ENCODE measurements at regions not wholly inside any gene's neighbourhood (a gene's known extent, or its start where the extent isn't known, plus 50 kb on each side); places are given as distances from the start of the nearest gene placed in this dataset.
"Not testable (repeated sequence)": the region's sequence is repeated elsewhere in the genome, so short reads cannot be mapped to it uniquely, and the experiment has no call there.

DNA sequence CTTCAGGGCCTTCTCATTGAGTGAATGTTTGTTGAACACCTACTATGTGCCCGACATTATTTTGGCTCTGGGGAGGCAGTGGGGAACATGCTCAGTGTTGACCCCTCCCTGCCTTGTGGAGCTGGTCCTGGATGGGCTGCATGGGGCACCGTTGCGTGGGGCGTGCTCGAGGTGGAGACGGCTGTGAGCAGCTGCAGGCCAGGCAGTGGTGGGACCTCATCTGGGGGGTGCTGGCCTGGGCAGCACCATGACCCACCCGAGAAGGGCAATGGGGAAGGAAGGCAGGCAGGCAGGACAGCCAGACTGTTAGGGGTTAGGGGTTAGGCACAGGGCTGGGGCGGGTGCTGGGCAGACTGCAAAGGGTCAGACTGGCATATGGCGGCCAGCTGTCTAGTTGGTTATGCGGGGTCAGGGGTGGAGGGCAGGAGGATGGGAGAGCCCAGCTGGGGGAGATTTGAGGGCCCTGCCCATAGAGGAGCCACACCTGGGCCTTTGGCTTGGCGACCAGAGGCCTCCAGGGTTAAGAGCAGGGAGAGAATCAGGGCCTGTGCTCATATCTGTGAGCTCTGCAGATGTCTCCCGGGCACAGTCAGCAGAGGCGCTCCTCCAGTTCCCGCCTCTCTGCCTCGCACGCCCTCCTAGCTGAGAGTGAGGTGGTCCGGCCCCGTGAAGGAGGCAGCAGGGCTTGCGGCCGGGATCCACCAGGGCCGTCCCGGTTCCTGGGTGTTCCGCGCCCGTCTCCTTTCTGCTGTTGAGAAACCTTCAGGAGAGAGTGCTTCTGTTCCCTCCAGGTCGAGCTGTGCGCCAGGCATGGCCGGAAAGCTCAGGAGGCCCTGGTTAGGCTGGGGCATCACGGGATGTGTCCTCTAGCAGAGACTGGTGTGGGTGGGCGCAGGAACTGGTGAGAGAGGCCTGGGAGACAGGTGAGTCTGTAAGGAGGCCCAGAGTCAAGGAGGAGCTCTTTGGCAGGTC, 73.3 kb downstream of the RGS12 start:
- DNase-seq: no peak

DNA sequence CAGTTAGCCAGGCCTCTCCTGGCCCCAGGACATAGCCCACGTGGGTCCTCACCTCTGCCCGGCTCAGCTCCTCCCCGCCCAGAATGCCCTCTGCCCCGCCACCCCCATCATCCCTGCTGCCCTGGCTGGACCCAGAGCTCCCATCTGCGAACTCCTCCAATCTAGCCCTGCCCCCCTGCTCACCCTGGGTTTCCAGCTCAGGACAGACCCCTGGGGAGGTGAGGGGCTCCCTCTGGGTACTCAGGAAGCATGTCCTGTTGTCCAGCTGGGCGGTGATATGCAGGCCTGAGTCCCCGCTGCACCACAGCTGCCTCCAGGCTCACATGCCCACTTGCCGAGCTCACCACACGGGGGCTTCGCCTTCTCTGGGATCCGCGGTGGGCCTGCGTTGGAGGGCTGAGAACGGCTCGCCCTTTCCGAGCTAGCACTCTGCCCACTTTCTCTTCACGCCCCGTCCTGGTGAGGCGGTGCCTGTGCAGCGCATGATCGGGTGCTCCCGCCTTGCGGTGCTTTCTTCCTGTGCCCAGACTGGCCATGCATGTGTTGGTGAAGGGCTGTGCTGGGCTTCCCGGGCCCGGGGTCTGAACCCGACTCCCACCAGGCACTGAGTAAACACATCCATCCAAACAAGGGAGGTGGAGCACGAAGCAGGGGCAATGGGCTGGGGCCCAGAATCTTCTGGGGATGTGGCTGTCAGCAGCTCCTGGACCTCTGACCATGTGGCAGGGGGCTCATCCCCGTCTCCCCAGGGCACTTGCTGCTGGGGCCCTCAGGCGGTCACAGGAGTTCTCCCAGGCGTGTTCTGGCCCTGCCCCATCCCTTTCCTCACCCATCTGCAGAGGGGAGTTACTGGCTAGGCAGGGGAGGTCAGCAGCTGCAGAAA, 74.3 kb downstream of the RGS12 start:
- no peak for DNase-seq

DNA sequence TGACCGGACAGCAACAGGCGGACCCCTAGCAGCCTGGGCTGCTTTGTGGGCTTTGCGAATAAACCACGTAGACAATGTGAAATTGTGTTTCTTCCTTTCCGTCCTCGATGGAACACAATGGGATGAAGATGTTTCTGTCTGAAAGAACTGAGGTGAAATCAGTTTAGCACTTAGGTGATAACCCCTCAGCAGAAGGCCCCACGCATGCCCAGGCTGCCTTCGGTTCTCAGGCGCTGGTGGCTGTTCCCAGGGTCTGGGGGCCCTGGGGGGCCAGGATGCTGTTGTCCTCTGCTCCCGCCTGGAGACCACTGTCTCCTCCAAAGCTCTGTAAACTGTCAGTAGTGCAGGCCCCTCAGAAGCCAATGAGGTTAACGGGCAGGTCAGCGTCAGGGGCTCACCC, 73.9 kb upstream of the HGFAC start:
- DNase-seq: no peak

DNA sequence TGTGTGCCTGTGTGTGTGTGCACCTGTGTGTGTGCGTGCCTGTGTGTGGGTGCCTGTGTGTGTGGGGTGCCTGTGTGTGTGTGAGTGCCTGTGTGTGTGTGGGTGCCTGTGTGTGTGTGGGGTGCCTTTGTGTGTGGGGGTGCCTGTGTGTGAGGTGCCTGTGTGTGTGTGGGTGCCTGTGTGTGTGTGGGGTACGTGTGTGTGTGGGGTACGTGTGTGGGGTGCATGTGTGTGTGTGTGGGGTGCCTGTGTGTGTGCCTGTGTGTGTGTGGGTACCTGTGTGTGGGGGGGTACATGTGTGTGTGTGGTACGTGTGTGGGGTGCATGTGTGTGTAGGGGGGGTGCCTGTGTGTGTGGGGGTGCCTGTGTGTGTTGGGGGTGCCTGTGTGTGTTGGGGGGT, 73.4 kb upstream of the HGFAC start:
- no peak for DNase-seq

DNA sequence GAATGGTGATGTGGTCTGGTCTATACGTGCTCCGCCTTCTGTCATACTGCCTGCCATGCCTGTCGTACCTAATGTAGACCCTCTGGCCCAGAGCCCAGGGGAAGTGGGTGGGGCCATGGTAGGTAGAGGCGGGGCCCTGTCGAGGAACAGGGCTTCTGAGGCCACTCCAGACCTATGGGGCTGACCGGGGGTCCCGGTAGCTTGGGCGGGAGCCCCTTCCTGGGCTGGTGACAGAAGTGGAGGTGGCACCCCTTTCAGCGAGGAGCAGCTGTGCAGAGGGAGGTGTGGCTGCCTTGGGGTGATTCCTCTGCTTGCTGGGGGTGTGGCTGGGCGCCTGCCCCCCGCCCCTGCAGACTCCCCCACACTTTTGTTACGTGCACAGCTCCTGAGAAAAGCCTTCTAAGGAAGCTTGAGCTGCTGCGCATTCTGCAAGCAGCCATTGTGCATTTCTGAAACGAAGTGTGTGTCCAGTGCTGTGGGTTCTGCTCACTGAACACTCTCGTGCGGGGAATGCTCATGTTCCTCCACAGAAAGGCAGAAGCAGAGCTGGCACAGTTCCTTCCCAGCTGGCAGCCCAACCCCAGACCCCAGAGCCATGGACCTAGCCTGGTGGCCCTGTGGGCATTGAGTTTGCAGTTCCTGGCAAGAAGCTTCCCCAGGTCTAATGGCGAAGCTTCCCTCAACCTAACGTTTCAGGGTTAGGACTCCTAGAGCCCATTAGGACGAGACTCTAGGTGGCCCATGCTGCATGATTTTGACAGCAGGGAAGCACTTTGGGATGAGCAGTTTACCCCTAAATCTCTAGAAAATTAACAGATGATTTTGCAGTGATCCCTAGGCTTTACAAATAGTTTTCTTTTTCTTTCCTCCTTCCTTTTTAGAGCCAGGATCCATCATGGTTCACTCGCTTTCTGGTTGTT, 72.7 kb upstream of the HGFAC start:
- DNase-seq: no peak

DNA sequence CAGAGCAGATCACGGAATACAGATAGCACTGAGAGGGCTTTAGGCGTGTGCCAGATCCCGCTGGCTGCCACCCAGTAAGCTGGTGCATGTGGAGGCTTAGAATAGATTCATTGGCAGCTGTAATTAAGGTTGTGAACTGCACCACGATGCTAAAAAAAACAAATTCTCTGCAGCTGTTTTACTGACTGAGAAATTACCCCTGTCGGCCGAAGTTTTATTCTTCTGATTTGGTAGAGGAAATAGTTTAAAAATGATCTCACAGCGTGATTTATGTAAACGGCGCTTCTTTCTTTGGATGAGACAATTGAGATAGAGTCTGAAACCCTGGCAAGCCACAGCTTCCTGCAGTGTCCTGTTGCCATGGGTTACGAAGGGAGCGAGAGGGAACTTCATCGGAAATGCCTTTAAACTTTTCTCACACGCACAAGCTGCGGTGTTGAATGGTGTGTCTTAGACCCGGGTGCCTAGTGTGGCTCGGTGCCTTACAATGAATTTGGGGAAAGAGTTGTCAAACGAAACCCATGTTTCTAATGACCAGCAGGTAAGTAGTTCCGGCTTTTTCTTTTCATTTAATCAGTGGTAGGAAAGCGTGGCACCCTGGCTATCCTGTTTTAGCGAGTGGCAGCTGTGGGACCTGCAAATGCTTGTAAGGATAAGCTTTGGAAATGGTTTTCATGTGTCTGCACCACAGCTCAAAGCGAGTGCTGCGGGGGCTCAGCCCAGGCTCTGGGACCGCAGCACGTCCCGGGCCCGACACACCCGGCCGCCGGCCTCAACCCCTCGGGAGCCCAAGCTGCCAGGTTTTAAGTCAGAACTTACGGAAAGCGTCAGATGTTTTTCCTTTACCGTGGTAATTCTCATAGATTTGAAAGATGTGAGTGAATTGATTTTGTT, 71.7 kb upstream of the HGFAC start:
- peak; percentile 9 for DNase-seq

DNA sequence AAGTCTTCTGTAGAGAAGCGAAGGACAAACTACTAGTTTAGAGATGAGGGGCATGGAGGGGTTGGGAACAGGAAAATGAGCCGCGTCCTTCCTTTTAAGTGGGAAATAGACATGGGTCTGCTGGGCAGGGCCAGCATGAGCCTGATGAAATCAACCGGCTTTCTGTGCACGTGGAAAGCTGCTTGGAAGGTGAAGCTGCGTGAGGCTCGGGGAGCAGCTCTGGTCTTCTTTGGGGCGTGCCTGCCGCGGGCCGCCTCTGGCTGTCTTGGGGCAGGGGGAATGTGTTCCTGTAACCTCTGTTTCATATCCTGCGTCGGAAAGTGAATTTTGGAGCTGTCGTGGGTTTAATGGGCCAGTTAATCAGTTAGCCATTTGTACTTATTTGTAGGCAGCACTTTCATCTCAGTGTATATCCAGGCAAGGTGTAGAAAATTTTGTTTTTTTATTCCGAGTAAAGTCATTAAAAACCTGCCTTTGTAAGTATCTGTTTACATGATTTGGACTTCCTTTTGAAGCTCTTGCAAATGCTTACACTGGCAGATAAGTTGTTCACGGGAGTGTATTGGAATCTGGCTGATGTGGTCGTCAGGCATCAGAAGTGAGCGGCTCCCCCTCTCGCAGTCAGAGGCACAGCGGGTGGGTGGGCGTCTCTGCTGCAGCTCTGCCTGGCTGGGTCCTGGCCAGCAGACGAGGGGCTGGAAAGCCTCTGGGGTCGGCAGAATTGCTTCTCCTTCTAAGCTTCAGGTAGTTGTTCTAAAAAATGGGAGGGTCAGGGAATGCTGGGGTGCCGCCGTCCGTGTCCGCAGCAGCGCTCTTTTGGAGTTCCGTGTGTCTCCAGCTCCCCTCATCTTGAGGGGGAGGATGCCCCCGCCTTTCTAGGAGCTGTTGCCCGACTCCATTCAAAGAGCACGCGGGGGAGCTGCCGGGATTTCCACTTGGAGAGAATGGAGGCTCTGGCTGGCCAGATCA, 70.5 kb upstream of the HGFAC start:
- no peak for DNase-seq

DNA sequence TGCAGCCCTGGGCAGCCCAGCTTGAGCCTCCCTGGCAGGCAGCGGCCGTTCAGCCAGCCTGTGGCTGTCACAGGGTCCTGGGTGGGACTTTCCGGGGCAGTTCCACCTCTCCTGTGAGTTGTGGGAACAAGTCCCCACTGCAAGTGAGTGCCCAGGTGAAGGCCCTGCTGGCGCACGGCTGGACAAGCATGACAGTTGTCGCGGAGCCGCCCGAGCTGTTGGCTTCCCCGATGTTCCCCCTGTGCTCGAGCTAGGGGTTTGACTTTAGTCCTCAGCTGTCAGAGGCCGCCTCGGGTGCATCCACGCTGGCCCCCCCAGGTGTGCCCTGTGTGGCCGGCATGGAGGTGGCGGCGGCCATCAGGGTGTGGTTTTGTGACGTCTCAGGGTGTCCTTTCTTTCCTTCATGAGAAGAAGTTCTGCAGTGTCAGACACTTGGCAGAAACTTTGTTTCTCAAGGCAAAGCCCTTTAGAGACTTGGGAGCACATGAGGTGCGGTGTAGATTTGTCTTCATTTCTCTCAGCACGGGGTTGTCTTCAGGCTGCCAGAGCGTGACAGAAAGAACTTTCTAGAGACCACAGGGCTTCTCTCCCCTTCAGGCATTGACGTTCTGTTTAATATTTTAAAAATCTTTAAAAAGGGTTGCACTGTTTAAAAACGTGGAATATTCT, 69.4 kb upstream of the HGFAC start:
- no peak for DNase-seq

DNA sequence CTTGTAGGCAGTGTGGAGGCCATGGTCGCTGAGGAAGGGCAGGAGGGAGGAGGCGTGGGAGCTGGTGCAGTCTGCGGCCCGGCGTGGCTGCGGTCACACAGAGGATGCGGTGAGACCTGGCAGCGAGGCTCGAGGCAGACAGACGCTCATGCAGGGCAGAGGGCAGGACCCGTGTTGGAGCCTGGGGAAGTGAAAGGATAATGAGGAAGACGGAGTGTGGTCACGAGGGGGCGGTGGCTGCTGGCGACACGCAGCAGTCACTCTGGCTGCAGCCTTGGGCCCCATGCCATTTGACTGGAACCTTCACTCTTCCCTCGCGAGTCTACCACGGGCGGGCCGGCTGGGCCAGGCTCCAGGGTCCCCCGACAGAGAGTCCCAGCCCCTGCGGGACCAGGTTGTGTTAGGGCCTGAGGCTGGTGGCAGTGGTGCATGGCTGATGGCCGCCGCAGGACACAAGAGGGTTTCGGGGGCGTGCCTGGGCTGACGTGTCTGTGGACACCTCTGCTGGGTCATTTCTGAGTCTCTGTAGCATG, 68.8 kb upstream of the HGFAC start:
- DNase-seq: no peak

DNA sequence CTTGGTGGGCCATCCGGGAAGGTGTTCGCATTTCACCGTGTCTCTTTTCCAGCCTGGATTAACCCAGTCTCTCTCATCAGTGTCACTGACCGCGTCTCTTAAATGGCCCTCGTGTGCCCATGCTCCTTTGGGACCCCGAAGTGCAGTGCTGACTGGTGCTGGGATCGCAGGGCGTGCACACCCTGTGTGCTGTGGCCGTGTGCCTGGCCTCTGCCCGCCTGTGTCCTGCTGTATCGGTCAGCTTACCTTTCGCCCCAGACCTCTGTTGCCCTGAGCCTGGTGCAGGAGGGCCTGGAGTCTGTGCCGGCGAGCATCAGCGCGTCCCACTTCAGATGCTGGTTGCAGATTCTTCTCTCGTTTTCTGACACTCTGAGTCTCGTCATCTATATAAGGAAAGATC, 68.3 kb upstream of the HGFAC start:
- DNase-seq: no peak

DNA sequence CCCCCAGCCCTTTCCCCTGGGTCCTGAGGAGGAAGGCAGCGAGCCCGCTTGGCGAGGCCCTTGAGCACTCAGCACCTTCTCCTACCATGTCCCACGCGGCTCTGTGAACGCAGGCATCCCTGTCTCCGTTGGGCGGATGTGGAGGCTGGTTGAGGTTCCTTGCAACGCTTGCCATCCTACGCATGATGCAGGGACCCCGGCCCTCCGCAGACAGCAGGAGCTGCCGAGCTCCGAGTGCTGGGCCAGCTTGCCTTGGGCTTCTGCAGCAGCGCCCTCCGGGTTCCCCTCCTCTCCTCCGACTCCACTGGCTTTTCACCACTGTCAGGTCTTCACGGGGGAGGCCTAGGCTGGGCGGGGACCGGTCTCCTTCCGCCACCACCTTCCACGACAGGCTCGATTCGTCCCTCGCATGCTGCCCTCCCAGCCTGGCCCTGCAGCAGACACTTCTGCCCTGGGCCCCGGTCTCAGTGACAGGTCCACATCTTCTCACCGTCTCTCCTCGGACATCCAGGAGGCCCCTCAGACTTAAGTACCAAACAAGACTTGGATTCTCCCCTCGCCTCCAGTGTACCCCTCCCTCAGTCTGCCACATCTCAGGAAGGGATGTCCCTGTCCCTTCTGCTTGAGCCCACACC, 67.6 kb upstream of the HGFAC start:
- no peak for DNase-seq

DNA sequence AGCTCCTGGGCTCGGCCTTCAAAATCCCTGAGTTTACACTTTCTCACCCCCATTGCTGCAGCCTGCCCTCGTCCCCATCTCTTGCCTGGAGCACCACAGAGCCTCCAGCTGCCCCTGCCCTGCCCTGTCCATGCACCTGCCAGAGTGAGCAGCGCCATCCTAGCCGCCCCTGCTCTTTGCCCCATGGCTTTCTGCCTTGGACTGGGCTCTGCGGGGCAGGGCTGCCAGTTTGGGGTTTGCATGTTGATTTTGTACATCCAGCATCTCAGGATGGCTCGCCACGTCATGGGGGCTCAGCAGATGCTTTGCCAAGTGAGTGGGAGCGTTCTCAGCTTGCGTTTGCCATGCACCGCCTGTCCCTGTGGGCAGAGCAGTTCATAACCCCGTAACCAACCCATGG, 67.1 kb upstream of the HGFAC start:
- no peak for DNase-seq

DNA sequence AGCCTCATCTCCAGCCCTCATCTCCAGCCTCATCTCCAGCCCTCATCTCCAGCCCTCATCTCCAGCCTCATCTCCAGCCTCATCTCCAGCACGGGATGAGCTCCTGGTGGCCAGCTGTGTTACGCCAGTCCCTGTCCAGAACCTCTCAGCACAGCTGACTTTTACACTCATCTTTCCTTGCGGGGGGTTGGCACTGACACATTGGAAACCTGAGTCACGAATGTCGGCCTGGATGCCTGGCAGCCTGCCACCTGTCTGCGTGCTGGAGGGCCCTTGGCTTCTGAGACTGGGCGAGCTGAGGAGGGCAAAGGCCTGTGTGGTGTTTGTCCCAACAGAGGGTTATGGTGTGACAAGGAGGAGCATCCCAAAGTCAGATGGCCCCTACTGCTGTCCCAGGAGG, 66.1 kb upstream of the HGFAC start:
- peak; percentile 68 for DNase-seq

DNA sequence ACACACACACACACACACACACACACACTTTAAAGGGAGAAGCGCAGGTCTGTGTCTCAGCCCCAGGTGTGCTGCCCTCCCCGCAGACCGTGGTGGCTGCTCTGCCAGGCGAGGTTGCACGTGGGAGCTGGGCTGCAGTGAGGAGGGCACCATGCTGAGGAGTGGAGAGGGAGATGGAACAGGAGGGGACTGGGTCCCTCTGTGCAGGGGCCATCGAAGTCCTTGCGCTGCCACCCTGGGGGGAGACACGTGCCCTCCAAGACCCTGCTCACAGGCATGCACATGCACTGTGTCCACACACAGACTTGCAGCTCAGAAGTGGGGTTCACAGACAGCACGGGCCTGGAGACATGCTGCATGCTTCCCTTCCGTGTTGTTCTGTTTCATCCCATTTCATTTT, 65.5 kb upstream of the HGFAC start:
- DNase-seq: no peak

DNA sequence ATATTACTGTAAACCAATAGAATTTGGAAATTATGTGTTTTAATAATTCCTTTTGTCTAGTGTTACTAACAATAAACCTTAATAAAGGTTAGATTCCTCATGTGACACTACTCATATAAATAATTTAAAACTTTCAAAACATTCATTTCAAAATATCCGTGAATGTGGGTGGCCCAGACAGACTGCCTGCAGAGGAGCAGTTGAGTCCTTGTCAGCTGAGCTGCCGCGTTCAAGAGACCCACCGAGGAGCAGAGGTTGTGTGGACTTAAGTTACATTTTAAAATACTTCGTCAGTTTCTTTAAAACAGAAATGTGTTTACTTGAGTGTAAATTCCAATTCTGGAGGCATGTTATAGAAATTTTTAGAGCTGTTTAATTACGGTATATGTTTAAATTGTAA, 64.2 kb upstream of the HGFAC start:
- no peak for DNase-seq

DNA sequence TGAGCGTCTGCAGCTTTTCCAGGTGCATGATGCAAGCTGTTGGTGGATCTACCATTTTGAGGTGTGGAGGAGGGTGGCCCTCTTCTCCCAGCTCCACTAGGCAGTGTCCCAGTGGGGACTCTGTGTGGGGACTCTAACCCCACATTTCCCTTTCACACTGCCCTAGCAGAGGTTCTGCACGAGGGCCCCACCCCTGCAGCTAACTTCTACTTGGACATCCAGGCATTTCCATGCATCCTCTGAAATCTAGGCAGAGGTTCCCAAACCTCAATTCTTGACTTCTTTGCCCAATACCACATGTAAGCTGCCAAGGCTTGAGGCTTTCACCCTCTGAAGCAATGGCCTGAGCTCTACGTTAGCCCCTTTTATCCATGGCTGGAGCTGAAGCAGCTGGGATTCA, 61.4 kb upstream of the HGFAC start:
- DNase-seq: not testable (repeated sequence)

DNA sequence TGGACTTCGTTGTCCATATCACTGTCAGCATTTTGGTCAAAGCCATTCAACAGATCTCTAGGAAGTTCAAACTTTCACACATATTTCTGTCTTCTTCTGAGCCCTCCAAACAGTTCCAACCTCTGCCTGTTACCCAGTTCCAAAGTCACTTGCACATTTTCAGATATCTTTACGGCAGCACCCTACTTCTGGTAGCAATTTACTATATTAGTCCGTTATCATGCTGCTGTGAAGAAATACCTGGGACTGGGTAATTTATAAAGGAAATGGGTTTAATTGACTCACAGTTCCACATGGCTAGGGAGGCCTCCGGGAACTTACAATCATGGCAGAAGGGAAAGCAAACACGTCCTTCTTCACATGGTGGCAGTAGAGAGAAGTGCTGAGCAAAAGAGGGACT, 60.6 kb upstream of the HGFAC start:
- DNase-seq: not testable (repeated sequence)

DNA sequence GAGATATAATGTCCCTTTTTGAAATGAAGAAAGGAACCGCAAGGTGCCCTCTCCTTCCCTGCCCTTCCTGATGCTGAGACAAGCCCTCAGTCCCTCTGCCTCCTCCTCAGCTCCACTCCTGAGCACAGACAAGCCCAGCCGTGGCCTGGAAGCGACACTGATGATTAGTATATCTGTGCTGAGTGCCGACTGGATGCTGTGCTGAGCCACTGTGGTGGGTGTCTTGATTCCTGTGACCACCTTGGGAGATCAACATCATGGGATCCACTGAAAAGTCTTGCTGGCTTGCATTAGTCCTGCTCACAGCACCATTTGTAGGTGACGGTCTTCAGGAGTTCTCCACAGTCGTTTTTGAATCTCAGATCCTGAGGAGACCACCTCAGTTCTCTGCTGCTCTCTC, 59.5 kb upstream of the HGFAC start:
- DNase-seq: no peak

DNA sequence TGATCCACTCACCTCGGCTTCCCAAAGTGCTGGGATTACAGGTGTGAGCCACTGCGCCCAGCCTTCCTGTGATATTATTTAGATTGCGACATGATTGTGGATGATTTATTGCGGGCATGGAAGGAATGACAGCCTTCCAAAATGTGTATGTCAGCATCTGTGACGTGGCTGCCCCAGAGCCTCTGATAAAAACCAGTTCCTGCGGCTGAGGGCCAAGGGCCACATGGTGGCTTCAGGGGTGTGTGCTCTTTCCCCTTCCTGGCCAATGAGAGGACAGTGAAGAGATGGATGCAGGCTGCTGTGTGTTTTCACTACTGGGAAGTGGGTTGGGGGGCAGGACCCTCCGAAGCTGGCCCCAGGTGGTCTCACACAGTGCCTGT, 57.4 kb upstream of the HGFAC start:
- no peak for DNase-seq

All from NCI-H345 (cell line).